ENCODE measurements at regions not wholly inside any gene's neighbourhood (a gene's known extent, or its start where the extent isn't known, plus 50 kb on each side); places are given as distances from the start of the nearest gene placed in this dataset.

GRCh38 chr14:97233319-97233985, 436.3 kb downstream of the VRK1 start:
- Histone ChIP-seq H3K36me3 (no peaks in the 10 kb centered on the region), H3K27me3 (peaks cover 0 to 3% of the 10 kb centered on the region in 2 donors), H3K4me3 (no peak overlapping the region), H3K4me1 (no peaks in the 10 kb centered on the region), H3K27ac (no peak overlapping the region), H3K9me3 (no peaks in the 10 kb centered on the region)
- intact Hi-C loops (cut with DNase I; ENCODE audit: low total_unique reads), result no loop called here
- TF ChIP-seq CTCF (IDR thresholded peaks at IDR 0.05), result no peak
- no peak for DNase-seq

- Histone ChIP-seq H3K4me3 (no peak overlapping the region), H3K36me3 (no peaks in the 10 kb centered on the region), H3K27me3 (no peaks in the 10 kb centered on the region), H3K27ac (no peak overlapping the region), H3K4me1 (no peaks in the 10 kb centered on the region), H3K9me3 (no peaks in the 10 kb centered on the region)
- no peak for DNase-seq
- intact Hi-C loops (cut with DNase I; ENCODE audit: low total_unique reads), result no loop called here
- TF ChIP-seq CTCF (IDR thresholded peaks at IDR 0.05), result no peak
These were observed 449.5 kb downstream of the VRK1 start for GRCh38 chr14:97246648-97247047.

GRCh38 chr14:97248973-97249372, 451.8 kb downstream of the VRK1 start:
- Histone ChIP-seq H3K4me3 (no peak overlapping the region), H3K36me3 (no peaks in the 10 kb centered on the region), H3K9me3 (peaks cover 0 to 5% (median 0%) of the 10 kb centered on the region in 3 donors), H3K27me3 (no peaks in the 10 kb centered on the region), H3K27ac (no peak overlapping the region), H3K4me1 (no peaks in the 10 kb centered on the region)
- intact Hi-C loops (cut with DNase I; ENCODE audit: low total_unique reads), result no loop called here
- TF ChIP-seq CTCF (IDR thresholded peaks at IDR 0.05), result no peak
- no peak for DNase-seq

GRCh38 chr14:97250931-97251330, 453.7 kb downstream of the VRK1 start:
- no peak overlapping the region for H3K4me3 ChIP-seq
- TF ChIP-seq CTCF (IDR thresholded peaks at IDR 0.05), result no peak
- no peaks in the 10 kb centered on the region for H3K36me3 ChIP-seq
- H3K4me1 ChIP-seq, result no peaks in the 10 kb centered on the region
- no peak for DNase-seq
- intact Hi-C loops (cut with DNase I; ENCODE audit: low total_unique reads), result no loop called here
- H3K9me3 ChIP-seq, result peaks cover 0 to 5% (median 0%) of the 10 kb centered on the region in 3 donors
- H3K27ac ChIP-seq, result no peak overlapping the region
- no peaks in the 10 kb centered on the region for H3K27me3 ChIP-seq

- Histone ChIP-seq H3K4me1 (no peaks in the 10 kb centered on the region), H3K36me3 (no peaks in the 10 kb centered on the region), H3K27me3 (no peaks in the 10 kb centered on the region), H3K9me3 (peaks cover 0 to 5% (median 0%) of the 10 kb centered on the region in 3 donors), H3K4me3 (no peak overlapping the region), H3K27ac (no peak overlapping the region)
- no peak for DNase-seq
- intact Hi-C loops (cut with DNase I; ENCODE audit: low total_unique reads), result no loop called here
- no peak for TF ChIP-seq CTCF (IDR thresholded peaks at IDR 0.05)
These were observed 454.4 kb downstream of the VRK1 start for GRCh38 chr14:97251491-97252155.
